ENCODE measurements at regions not wholly inside any gene's neighbourhood (a gene's known extent, or its start where the extent isn't known, plus 50 kb on each side); places are given as distances from the start of the nearest gene placed in this dataset.
A peak's percentile ranks its signal among the peaks of the same experiment; 100 is the strongest.

DNA sequence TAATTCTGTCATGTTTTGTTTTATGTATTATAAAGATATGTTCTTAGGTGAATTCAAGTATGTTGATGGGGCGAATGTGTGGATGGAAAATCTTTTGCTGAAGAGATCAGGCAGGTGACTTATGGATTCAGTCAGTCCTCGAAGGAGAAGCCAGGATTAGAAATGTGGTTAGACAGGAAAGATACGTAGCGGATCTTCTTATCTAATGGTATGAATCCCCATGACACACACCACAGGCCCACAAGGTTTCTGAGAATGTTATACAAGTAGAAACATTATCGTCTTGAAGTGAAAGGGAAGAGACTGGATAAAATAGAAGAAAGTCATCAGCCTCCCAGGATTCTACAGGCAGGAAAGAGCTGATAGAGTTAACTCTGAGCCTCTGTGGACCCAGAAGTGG, 69.0 kb upstream of the RFXAP start:
- Histone ChIP-seq H3K9me3 (ENCODE audit: low read depth) (no peaks in the 10 kb centered on the region), H3K4me3 (no peak overlapping the region), H3K36me3 (no peaks in the 10 kb centered on the region), H3K27me3 (no peaks in the 10 kb centered on the region), H3K4me1 (ENCODE audit: low read depth) (no peaks in the 10 kb centered on the region), H3K27ac (no peak overlapping the region)
- TF ChIP-seq CTCF (IDR thresholded peaks at IDR 0.05; ENCODE audit: low read depth, low read length), result no peak
- DNase-seq (ENCODE audit: low read depth in 1 of 2, low spot score in 1 of 2), result no peak

- DNase-seq (ENCODE audit: low read depth in 1 of 2, low spot score in 1 of 2), result no peak
- no peaks in the 10 kb centered on the region for H3K36me3 ChIP-seq
- H3K27ac ChIP-seq, result no peak overlapping the region
- TF ChIP-seq CTCF (IDR thresholded peaks at IDR 0.05; ENCODE audit: low read depth, low read length), result no peak
- H3K27me3 ChIP-seq, result no peaks in the 10 kb centered on the region
- H3K4me1 ChIP-seq (ENCODE audit: low read depth), result no peaks in the 10 kb centered on the region
- H3K4me3 ChIP-seq, result no peak overlapping the region
- no peaks in the 10 kb centered on the region for H3K9me3 ChIP-seq (ENCODE audit: low read depth)
Observed at GRCh38 chr13:36750461-36750860, 68.6 kb upstream of the RFXAP start.

- Histone ChIP-seq H3K27ac (no peak overlapping the region), H3K9me3 (ENCODE audit: low read depth) (no peaks in the 10 kb centered on the region), H3K4me1 (ENCODE audit: low read depth) (no peaks in the 10 kb centered on the region), H3K36me3 (no peaks in the 10 kb centered on the region), H3K4me3 (no peak overlapping the region), H3K27me3 (no peaks in the 10 kb centered on the region)
- TF ChIP-seq CTCF (IDR thresholded peaks at IDR 0.05; ENCODE audit: low read depth, low read length), result no peak
- no peak for DNase-seq (ENCODE audit: low read depth in 1 of 2, low spot score in 1 of 2)
Observed at GRCh38 chr13:36750946-36751345, 68.1 kb upstream of the RFXAP start.

- TF ChIP-seq CTCF (IDR thresholded peaks at IDR 0.05; ENCODE audit: low read depth, low read length), result no peak
- no peaks in the 10 kb centered on the region for H3K4me1 ChIP-seq (ENCODE audit: low read depth)
- no peak overlapping the region for H3K4me3 ChIP-seq
- H3K27ac ChIP-seq, result no peak overlapping the region
- no peaks in the 10 kb centered on the region for H3K27me3 ChIP-seq
- H3K9me3 ChIP-seq (ENCODE audit: low read depth), result no peaks in the 10 kb centered on the region
- no peaks in the 10 kb centered on the region for H3K36me3 ChIP-seq
- peak in 1 of 2 donors; percentile 11 for DNase-seq (ENCODE audit: low read depth in 1 of 2, low spot score in 1 of 2)
Observed at GRCh38 chr13:36752673-36753072, 66.3 kb upstream of the RFXAP start.

DNA sequence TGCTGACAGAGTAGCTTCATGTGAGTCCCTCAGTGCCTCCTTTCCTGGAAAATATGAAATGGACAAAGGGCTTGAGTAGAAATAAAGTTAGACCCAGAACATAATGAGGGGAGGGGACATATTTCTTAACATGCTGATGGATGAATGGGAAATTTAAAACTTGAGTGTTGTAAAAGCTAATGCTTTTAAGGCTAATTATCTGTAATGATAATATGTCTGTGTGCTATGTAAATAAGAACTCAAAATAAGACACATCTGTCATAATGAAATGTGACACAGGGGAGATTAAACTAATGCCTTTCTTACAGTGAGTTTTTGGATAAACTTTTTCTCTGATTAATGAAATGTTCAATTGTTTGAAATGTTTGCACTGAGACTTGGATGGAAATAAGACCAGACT, 65.8 kb upstream of the RFXAP start:
- Histone ChIP-seq H3K27ac (no peak overlapping the region), H3K27me3 (no peaks in the 10 kb centered on the region), H3K36me3 (no peaks in the 10 kb centered on the region), H3K4me3 (no peak overlapping the region), H3K4me1 (ENCODE audit: low read depth) (no peaks in the 10 kb centered on the region), H3K9me3 (ENCODE audit: low read depth) (no peaks in the 10 kb centered on the region)
- no peak for DNase-seq (ENCODE audit: low read depth in 1 of 2, low spot score in 1 of 2)
- TF ChIP-seq CTCF (IDR thresholded peaks at IDR 0.05; ENCODE audit: low read depth, low read length), result no peak

DNA sequence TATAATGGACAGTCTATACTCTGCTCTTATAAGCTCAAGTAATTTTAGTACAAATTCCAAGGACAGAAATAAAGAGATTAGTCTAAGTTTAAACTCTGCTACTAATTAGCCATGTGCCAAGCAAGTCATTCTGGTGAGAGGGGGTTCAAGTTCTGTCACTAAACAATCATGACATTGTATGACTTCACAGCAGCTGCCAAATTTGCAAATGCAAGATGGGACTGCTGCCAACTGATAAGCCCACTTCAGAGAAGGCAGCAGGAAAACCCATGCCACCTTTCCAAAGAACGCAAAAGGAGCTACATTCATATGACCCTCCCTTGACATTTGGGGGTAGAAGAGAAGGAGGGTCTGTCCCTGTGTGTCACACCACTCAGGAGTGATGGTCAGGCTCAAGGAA, 60.7 kb upstream of the RFXAP start:
- no peaks in the 10 kb centered on the region for H3K36me3 ChIP-seq
- no peak overlapping the region for H3K4me3 ChIP-seq
- DNase-seq (ENCODE audit: low read depth in 1 of 2, low spot score in 1 of 2), result peak in 1 of 2 donors; percentile 1
- no peak overlapping the region for H3K27ac ChIP-seq
- TF ChIP-seq CTCF (IDR thresholded peaks at IDR 0.05; ENCODE audit: low read depth, low read length), result no peak
- no peaks in the 10 kb centered on the region for H3K9me3 ChIP-seq (ENCODE audit: low read depth)
- no peaks in the 10 kb centered on the region for H3K4me1 ChIP-seq (ENCODE audit: low read depth)
- H3K27me3 ChIP-seq, result no peaks in the 10 kb centered on the region
